Stimulated activated naive CD8-positive, alpha-beta T cell treated with anti-CD3 and anti-CD28 coated beads, Interleukin-15, Interleukin-2, amounts not matched to agents 100 U/mL and 50 U/mL, for 24 hours (primary cell): ENCODE measurements at regions not wholly inside any gene's neighbourhood (a gene's known extent, or its start where the extent isn't known, plus 50 kb on each side); places are given as distances from the start of the nearest gene placed in this dataset.

ENCODE experiments used
- ATAC-seq: fragments of 150-1000 bp; cut with Tn5 transposase; one replicate; pipeline ENCODE4 v1.10.0; 2021
- DNase-seq: peaks from one replicate; pipeline ENCODE4 v3.0.0; 2021

GRCh38 chr15:62582580-62582979, 417.5 kb upstream of the C2CD4B start:
- DNase-seq (no peak), ATAC-seq (no peak)

DNA sequence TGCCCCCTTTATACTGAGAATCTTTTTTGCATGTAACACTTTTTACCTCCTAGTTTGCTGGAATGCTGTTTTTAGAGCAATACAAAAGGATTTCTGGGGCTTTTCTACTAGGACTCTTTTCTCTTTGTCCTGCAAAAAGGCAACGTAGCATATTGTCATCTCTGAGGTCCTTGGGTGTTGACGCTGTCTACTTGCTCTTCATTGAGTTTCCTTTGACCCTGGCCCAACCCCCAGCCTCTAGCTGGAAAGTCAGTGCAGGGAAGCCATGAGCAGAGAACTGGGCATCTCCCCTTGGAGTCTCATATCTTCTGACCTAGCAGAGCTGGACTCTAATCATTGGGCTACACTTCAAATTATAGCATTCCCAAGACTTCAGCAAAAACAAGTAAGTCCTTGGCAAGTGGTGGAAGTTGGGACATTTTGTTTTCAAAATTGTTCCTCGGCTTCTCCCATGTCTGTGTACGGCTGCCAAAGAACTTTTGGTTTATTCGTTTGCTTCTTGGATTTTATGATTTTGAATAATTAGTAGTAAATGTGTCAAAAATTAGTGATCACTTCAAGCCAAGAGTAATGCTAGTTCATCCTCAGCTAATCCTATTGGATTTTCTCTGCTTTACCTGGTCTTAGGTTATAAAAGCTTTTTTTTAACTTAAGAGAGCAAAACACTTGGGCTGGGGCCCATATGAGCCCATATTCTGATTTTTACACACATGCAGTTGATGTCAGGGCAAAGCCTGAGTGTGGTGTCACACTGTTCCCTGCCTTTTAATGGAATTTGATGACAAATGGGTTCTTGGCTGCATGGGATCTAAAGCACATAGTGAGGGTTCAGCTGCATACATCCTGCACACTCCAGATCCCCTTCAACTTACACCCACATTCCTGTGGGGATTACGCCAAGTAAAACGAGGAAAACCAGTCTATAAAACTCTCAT, 419.5 kb upstream of the C2CD4B start:
- DNase-seq = no peak
- no peak for ATAC-seq

DNA sequence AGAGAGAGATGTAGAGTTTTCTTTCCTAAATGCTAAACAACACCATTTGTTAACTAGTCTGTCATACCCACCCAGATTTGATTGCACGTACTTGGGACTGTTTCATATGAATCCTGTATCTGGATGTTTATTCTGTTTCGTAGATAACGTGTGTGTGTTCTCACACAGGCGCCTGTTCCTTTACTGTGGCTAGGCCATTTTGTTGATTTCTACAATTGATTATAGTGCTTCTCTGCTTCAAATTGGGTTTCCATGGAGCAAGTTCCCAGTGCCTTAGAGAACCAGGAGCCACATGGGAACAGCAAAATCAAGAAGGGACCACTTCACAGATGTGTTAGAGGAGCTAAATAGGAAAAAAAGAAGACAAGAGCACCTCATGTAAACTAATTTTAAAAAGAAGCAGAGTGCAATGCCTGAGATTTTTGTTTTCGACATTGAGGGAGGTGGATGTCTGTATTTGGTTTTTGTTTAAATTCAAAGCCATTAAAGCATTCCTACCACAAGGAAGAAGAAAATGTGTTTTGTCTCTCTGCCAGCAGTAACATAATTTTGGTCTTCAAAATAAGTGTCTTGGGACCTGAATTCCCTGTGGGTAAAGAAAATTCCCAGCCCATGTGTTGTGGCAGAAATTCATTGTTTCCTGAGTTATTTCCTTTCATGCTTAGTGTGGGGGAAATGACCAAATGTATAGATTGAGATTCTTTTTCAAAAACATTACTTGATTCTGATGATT, 424.0 kb upstream of the C2CD4B start:
- no peak for ATAC-seq
- no peak for DNase-seq

- ATAC-seq = no peak
Observed at GRCh38 chr15:62591842-62592838, 427.1 kb upstream of the C2CD4B start.

GRCh38 chr15:62592920-62593319, 427.8 kb upstream of the C2CD4B start:
- ATAC-seq = no peak
- DNase-seq = no peak

More at GRCh38 chr15:62591842-62592838, 427.1 kb upstream of the C2CD4B start:
- no peak for DNase-seq

DNA sequence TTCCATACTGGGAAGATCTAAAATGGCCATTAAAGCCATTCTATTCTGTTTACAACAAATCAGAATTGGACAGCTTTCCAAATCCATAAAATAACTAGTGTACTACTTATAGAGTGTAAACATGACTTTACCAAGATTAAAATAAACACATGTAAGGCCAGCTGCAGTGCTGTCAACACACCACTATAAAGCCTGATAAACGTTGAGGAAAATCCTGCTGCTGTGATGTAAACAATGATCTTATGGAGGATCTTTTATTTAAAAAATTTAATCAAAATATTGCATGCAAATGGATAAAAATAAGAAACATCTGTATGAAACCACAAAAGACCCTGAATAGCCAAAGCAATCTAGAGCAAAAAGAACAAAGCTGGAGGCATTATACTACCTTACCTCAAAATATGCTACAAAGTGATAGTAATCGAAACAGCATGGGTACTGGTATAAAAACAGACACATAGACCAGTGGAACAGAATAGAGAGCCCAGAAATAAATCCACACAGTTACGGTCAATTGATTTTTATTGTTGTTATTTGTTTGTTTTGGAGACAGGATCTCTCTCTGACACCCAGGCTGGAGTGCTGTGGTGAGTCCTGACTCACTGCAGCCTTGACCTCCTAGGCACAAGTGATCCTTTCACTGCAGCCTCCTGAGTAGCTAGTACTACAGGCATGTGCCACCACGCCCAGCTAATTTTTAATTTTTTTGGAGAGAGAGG, 428.8 kb upstream of the C2CD4B start:
- no peak for DNase-seq
- no peak for ATAC-seq

DNA sequence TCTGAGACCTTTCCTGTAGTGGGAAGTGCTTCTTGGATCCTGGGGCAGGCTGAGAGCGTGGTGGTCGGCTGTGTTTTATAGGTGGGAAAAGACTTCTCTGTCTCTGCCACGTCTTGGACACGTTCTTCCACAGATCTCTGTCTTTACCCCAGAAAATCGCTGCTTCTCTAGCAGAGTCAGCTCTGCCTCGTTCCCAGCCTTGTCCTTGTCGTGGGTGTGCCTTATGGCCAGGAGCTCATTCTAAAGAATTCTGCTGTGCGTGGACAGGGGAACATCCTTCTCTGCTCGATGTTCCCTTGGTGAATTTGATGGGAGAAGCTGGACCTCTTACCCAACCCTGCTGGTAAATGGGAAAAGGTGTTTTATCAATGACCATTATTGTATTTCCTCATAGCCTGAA, 433.1 kb upstream of the C2CD4B start:
- ATAC-seq = no peak
- DNase-seq = no peak

DNA sequence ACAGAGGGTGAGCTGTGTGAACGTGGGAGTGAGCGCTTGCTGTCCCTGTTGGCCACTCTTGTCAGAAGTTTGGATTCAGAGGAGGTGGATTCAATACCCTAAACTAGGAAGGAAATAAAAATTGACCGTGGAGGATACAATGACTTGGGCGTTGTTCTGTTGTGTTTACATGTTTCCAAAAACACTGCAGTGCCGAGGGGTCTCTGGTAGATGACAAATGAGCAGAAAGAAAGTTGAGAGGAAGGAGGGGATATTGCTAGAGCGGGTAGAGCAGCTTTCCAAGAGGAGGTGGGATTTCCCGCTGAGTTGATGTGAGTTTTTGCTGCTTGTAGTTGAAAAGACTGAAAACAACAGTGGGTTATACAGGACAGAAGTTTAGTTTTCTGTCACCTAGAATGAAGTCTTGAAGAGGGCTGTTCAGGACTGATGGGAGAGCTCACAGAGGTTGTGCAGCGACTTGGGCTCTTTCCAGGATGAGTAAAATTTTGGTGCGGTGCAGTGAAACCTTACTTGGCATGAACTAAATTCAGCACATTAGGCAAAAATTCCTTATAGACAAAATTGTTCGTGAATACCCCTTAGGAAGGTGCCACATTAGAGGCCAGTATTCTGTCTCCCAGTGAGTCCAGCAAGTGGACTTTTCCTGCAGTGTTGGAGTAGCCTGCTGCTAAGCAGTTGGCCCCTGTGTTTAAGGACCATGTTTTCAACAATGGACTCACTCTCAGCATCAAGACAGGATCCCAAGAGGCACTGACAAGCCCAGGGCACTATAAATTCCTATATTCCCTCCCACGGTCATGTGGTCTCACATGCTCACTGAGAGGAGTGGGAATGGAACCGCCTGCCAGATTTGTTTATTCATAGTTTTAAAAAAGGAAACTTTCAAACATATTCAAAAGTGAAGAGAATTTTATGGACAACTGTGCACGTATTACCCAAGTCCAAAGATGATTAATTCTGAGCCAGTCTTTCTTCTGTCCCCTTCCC, 435.0 kb upstream of the C2CD4B start:
- DNase-seq (no peak), ATAC-seq (no peak)

DNA sequence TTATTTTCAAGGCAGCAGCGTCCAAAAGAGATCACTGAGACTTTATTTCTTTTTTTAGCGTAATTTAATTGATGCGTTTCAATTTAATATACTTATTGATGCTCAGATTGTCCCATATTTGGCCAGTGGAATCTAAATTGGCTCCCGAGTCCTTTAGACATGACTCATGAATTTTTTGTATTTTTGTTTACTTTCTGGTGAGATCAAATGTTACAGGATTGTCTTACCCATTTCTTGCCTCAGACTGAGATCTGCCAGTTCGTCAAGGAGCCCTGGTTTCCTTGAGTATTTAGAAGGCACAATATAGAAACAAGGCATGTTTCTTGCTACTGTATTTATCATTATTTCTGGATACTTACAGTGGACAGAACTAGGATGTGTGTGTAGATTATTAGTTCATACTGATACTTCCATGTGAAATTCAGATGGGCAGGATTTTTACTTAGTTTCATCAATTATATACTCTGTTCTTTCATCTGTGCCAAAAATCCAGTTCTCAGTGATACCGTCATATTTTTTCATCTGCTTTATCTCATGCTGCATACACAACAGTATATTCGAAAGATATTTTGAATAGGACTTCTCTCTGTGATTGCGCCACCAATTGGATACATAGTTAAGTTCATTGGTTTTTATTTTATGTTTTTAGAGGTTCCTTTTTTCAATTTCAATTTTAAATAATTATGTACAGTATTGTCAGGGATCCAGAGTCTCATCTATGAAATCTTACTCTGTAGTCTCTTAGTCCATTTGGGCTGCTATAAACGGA, 436.9 kb upstream of the C2CD4B start:
- ATAC-seq (no peak), DNase-seq (no peak)

- ATAC-seq = no peak
- no peak for DNase-seq
Observed at GRCh38 chr15:62603742-62604141, 438.7 kb upstream of the C2CD4B start.

- ATAC-seq (no peak), DNase-seq (no peak)
Observed at GRCh38 chr15:62605282-62605681, 437.3 kb upstream of the TPM1 start.

DNA sequence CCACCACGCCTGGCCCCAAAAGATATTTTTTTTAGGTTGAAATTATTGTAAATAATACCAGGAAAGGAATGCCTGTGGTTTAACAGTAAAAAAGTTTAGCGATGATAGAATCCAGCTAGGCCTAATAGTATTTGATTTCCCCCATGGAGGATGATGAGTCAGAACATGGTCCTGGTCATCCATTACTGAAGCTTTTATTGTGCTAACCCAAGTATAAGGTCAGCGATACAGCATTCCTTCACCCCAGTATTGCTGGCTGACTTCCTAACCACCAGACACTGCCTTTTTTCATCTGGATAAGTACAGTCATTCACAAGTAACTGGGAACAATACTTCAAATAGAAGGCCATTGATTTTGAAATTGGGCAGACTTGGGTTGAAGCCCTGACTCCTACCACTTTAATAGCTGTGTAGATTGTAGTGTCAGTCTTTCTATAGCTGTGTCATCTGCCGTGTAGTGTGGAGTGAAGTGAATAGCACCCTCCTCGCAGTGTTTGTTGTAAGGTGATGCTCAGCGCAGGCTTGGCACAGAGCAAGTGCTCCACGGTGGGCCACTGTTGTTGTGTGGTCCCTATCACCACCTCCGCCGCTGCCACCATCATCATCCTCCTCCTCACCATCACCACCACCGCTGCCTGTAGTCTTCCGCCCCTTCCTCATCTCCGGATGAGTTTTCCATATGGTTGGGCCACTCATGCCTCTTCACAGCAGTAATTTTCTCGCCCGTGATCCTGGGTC, 436.0 kb upstream of the TPM1 start:
- no peak for ATAC-seq

DNA sequence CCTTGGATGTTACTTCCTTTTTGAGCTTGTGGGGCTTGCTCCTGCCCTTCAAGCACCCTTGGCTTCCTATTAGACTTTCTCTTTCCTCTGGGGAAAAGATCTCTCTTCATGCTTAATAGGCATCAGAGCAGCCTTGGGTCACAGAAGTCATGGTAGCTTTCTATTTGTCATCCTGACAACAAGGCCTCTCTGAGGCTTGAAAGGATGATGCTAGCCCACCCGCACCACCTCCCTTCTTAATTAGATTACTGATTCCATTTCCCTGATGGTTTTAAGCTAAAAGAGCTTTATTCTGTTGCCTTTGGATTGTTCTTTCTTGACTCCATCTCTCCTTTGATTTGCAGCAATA, 435.5 kb upstream of the TPM1 start:
- no peak for ATAC-seq

More for the DNA sequence above, 436.0 kb upstream of the TPM1 start:
- DNase-seq = no peak

GRCh38 chr15:62607643-62608042, 434.9 kb upstream of the TPM1 start:
- ATAC-seq = no peak
- no peak for DNase-seq

More for the DNA sequence above, 435.5 kb upstream of the TPM1 start:
- no peak for DNase-seq

DNA sequence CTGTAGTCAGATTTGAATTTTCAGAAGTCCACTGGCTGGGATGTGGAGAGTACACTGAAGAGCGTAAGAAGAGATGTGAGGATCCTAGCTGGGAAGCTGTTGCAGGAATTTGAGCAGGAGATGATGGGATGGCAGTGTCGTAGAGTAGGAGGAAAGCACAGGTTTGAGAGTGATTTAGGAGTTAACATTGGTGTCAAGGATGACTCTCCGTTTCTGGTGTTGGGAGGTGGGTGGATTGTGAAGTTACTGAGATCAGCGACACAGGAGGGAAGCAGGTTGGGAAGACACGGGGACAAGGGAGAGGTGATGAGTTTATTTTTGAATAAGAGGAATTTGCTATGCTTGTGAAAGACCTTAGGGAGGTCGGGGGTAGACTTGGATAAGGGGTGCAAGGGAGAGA, 434.2 kb upstream of the TPM1 start:
- DNase-seq (no peak), ATAC-seq (no peak)

GRCh38 chr15:62610265-62610869, 432.2 kb upstream of the TPM1 start:
- DNase-seq = no peak
- no peak for ATAC-seq

- ATAC-seq = no peak
- DNase-seq = no peak
Observed at GRCh38 chr15:62611002-62611401, 431.5 kb upstream of the TPM1 start.

- no peak for ATAC-seq
- no peak for DNase-seq
Observed at GRCh38 chr15:62612183-62612733, 430.3 kb upstream of the TPM1 start.
